HepG2 (cell line): ENCODE measurements at regions not wholly inside any gene's neighbourhood (a gene's known extent, or its start where the extent isn't known, plus 50 kb on each side); places are given as distances from the start of the nearest gene placed in this dataset.

Experiments
- ATAC-seq: fragments of 200-7000 bp; cut with Tn5 transposase; 3 replicates; pipeline ENCODE4 v1.9.1; 2020; ENCODE audit warnings: mild to moderate bottlenecking, moderate library complexity
- BruUV-seq: library from RNA; stranded (reverse); fragments of 400-500 nt; replicated peaks from 2 replicates; lab custom pipeline; 2021; lab: Mats Ljungman, UMichigan
- CTCF ChIA-PET: fragments of 300-600 bp; formaldehyde crosslinking; extraction: SDS; loops from one replicate; lab custom pipeline; 2021; ENCODE audit warnings: low total read pairs, inconsistent platforms, low intra/inter-chr PET ratio; lab: Yijun Ruan, JAX
- POLR2A ChIA-PET: fragments of 350-600 bp; sonication (Branson Sonifier 250); formaldehyde crosslinking; loops from one replicate; lab custom pipeline; 2020; ENCODE audit warnings: antibody characterized with exemption, inconsistent platforms; lab: Yijun Ruan, JAX
- DNase-seq: peaks from one replicate; pipeline ENCODE4 v3.0.0-alpha.2; 2015; ENCODE audit warnings: low spot score
- FAIRE-seq: peaks from 3 replicates; lab custom pipeline; 2011; peaks lifted over from hg19 to GRCh38; lab: Jason Lieb, UNC
- H2AFZ ChIP-seq: one replicate; pipeline ENCODE4 v1.6.1; 2011; ENCODE audit warnings: low read length, inconsistent platforms
- H3K27ac ChIP-seq: fragments of 300-600 bp; 3 replicates; pipeline ENCODE4 v1.8.0; 2011; ENCODE audit warnings: mixed run types, mild to moderate bottlenecking, mixed read lengths, low read length, inconsistent platforms; ENCODE audit not compliant: insufficient read depth; ENCODE audit errors: extremely low read length
- H3K27me3 ChIP-seq, 2 experiments: fragments of 200-600 bp in 1 of 2; 2 replicates in 1 of 2; 3 replicates in 1 of 2; pipeline versions ENCODE4 v1.6.0 to v1.8.0; 2011; ENCODE audit warnings: low read length in 2 of 2, mild to moderate bottlenecking in 2 of 2, moderate library complexity in 2 of 2, inconsistent platforms in 1 of 2; ENCODE audit not compliant: insufficient read depth in 2 of 2, control insufficient read depth in 1 of 2
- H3K36me3 ChIP-seq, 2 experiments: fragments of 200-600 bp in 1 of 2; replicated peaks in 1 of 2; 2 replicates in 1 of 2; 3 replicates in 1 of 2; pipeline versions ENCODE4 v1.5.1 to v1.8.0; 2011; ENCODE audit warnings: low read length in 2 of 2, inconsistent platforms in 1 of 2; ENCODE audit not compliant: insufficient read depth in 2 of 2, control insufficient read depth in 1 of 2
- H3K4me1 ChIP-seq: 2 replicates; pipeline ENCODE4 v1.5.1; 2012; ENCODE audit warnings: low read length, inconsistent platforms; ENCODE audit not compliant: insufficient read depth
- H3K4me2 ChIP-seq: 2 replicates; pipeline ENCODE4 v1.6.0; 2011; ENCODE audit warnings: low read depth, low read length, inconsistent platforms
- H3K4me3 ChIP-seq, 3 experiments: fragments of 200-600 bp in 1 of 3; sonication (generic), shearing (Covaris generic) in 1 of 3; replicated peaks in 1 of 3; 2 replicates each; pipeline ENCODE4 v1.5.1; 2011 to 2016; ENCODE audit warnings: low read length in 3 of 3, inconsistent platforms in 2 of 3, low read depth in 2 of 3, mild to moderate bottlenecking in 2 of 3, control low read depth in 1 of 3, mixed read lengths in 1 of 3; ENCODE audit not compliant: insufficient read depth in 1 of 3
- H3K79me2 ChIP-seq: one replicate; pipeline ENCODE4 v1.6.1; 2011; ENCODE audit warnings: low read length, inconsistent platforms; ENCODE audit not compliant: insufficient read depth
- H3K9ac ChIP-seq: 2 replicates; pipeline ENCODE4 v1.6.0; 2011; ENCODE audit warnings: mild to moderate bottlenecking, low read depth, low read length, inconsistent platforms; ENCODE audit not compliant: insufficient read depth
- H3K9me3 ChIP-seq: 2 replicates; pipeline ENCODE4 v1.5.1; 2012; ENCODE audit warnings: mild to moderate bottlenecking, low read length
- H4K20me1 ChIP-seq: 2 replicates; pipeline ENCODE4 v1.6.0; 2011; ENCODE audit warnings: inconsistent platforms, mild to moderate bottlenecking, low read length, moderate library complexity; ENCODE audit not compliant: insufficient read depth
- EZH2 ChIP-seq: conservative IDR thresholded peaks from 2 replicates; pipeline ENCODE4 v1.6.1; 2012; ENCODE audit warnings: mild to moderate bottlenecking, low read depth, low read length, moderate library complexity
- KLF9 ChIP-seq: IDR thresholded peaks from 2 replicates; pipeline ENCODE4 v1.6.1; 2016; ENCODE audit warnings: low read depth
- MATR3 ChIP-seq: sonication (generic); formaldehyde crosslinking; IDR thresholded peaks from 2 replicates; pipeline ENCODE4 v1.4.0; 2020; ENCODE audit warnings: missing genetic modification reagents
- POGZ ChIP-seq: sonication (generic); formaldehyde crosslinking; IDR thresholded peaks from 2 replicates; pipeline ENCODE4 v1.4.0; 2020; ENCODE audit warnings: mild to moderate bottlenecking, missing genetic modification reagents
- ZBTB3 ChIP-seq: sonication (generic); formaldehyde crosslinking; IDR thresholded peaks from 2 replicates; pipeline ENCODE4 v1.4.0; 2020; ENCODE audit warnings: low read depth, mild to moderate bottlenecking, moderate library complexity, missing genetic modification reagents, borderline replicate concordance
- ZNF468 ChIP-seq: sonication (generic); formaldehyde crosslinking; IDR thresholded peaks from 2 replicates; pipeline ENCODE4 v1.8.0; 2022; ENCODE audit warnings: mild to moderate bottlenecking, moderate library complexity, missing genetic modification reagents
- ZSCAN20 ChIP-seq: sonication (generic); formaldehyde crosslinking; IDR thresholded peaks from 2 replicates; pipeline ENCODE4 v1.4.0; 2020; ENCODE audit warnings: missing genetic modification reagents, mild to moderate bottlenecking, borderline replicate concordance
- ZSCAN22 ChIP-seq: sonication (generic); formaldehyde crosslinking; IDR thresholded peaks from 2 replicates; pipeline ENCODE4 v1.4.0; 2020; ENCODE audit warnings: mild to moderate bottlenecking, missing genetic modification reagents
- WGBS: methylation state at CpG from one replicate; pipeline ENCODE4 v1.1.6; 2017; ENCODE audit warnings: low lambda C conversion rate; 5-methylcytosine and 5-hydroxymethylcytosine counted together
- in situ Hi-C: cut with HindIII; loops from 2 replicates; pipeline ENCODE4 v1.10.0; 2017; ENCODE audit warnings: low pct_unique_long_range_greater_than_20kb; ENCODE audit not compliant: extremely low pct_ligation_motif_present
- intact Hi-C: fragments of 100-400 bp; cut with micrococcal nuclease; formaldehyde crosslinking; loops from one replicate; pipeline ENCODE4 v1.10.0; 2022; ENCODE audit not compliant: unreplicated experiment
- TF ChIP-seq, protein P1 (sequence below): sonication (generic); formaldehyde crosslinking; IDR thresholded peaks from 2 replicates; pipeline ENCODE4 v1.4.0; 2020; ENCODE audit warnings: missing genetic modification reagents
- TF ChIP-seq, protein P2 (sequence below): IDR thresholded peaks from 2 replicates; pipeline ENCODE4 v1.6.1; 2012; ENCODE audit warnings: low read length, improper control_type of control experiment
- TF ChIP-seq, protein P3 (sequence below): sonication (generic); formaldehyde crosslinking; IDR thresholded peaks from 2 replicates; pipeline ENCODE4 v1.4.0; 2020; ENCODE audit warnings: missing genetic modification reagents
- TF ChIP-seq, protein P4 (sequence below): sonication (generic); formaldehyde crosslinking; IDR thresholded peaks from 2 replicates; pipeline ENCODE4 v1.5.1; 2020; ENCODE audit warnings: mild to moderate bottlenecking, missing genetic modification reagents, borderline replicate concordance

DNA sequence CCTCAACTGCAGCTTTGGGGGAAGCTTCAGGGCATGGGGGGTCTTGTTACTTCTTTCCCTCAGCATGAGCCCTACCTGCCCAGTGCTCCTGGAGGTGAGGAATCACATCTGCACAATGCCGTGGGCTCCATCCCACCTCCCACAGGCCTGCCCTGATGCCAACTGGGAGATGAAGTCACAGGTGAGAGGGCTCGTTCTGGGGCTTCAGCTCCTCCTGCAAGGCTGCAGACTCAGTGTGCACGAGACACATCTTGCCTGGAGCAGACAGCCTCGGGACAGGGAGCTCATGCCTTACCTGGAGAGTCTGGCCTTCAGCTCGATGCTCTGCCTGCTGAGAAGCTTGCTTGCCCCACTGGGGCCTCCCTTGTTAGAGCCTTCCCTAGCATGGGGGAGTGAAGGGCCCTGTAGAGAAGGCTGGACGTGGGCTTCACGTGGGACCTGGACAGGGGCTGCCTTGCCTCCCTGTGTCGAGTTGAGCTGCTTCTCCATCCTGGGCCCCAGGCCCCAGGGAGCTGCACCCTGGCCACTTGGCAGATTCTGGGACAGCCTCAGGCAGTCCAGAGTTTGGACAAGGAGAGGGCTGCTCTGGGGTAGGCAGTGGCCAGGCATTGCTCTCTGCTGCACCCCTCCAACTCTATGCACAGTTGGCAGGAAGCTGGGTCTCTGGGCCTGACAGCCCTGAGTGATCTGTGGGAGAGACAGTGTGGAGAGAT, 171.4 kb downstream of the KIF26A start:
- no peak for ATAC-seq

More for the DNA sequence above, 171.4 kb downstream of the KIF26A start:
- Histone ChIP-seq H3K4me3 (no peak overlapping the region), H3K9me3 (no peaks in the 10 kb centered on the region), H3K4me1 (no peaks in the 10 kb centered on the region), H3K9ac (no peak overlapping the region), H3K27me3 (peaks cover 2 to 18% of the 10 kb centered on the region in 2 experiments), H2AFZ (no peak overlapping the region), H3K4me2 (no peak overlapping the region), H3K79me2 (no peaks in the 10 kb centered on the region), H4K20me1 (no peaks in the 10 kb centered on the region), H3K27ac (no peak overlapping the region), H3K36me3 (no peaks in the 10 kb centered on the region)
- DNase-seq (no peak), FAIRE-seq (no peak)
- 0% methylated on average over 1 of the region's 8 CpGs for WGBS
- intact Hi-C loops, result no loop called here
- CTCF ChIA-PET, result no interaction called here
- POLR2A ChIA-PET, result no interaction called here
- in situ Hi-C loops, result no loop called here
- no TSS peak for BruUV-seq
- no peak for TF ChIP-seq KLF9 (CRISPR knock-in tag)
- no peak for TF ChIP-seq POGZ
- no peak for TF ChIP-seq ZSCAN22 (CRISPR knock-in tag)
- TF ChIP-seq ZSCAN20, result no peak
- TF ChIP-seq ZNF468 (CRISPR knock-in tag), result no peak
- TF ChIP-seq, protein P1, sequence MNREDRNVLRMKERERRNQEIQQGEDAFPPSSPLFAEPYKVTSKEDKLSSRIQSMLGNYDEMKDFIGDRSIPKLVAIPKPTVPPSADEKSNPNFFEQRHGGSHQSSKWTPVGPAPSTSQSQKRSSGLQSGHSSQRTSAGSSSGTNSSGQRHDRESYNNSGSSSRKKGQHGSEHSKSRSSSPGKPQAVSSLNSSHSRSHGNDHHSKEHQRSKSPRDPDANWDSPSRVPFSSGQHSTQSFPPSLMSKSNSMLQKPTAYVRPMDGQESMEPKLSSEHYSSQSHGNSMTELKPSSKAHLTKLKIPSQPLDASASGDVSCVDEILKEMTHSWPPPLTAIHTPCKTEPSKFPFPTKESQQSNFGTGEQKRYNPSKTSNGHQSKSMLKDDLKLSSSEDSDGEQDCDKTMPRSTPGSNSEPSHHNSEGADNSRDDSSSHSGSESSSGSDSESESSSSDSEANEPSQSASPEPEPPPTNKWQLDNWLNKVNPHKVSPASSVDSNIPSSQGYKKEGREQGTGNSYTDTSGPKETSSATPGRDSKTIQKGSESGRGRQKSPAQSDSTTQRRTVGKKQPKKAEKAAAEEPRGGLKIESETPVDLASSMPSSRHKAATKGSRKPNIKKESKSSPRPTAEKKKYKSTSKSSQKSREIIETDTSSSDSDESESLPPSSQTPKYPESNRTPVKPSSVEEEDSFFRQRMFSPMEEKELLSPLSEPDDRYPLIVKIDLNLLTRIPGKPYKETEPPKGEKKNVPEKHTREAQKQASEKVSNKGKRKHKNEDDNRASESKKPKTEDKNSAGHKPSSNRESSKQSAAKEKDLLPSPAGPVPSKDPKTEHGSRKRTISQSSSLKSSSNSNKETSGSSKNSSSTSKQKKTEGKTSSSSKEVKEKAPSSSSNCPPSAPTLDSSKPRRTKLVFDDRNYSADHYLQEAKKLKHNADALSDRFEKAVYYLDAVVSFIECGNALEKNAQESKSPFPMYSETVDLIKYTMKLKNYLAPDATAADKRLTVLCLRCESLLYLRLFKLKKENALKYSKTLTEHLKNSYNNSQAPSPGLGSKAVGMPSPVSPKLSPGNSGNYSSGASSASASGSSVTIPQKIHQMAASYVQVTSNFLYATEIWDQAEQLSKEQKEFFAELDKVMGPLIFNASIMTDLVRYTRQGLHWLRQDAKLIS (CRISPR knock-in tag), result no peak
- TF ChIP-seq ZBTB3 (CRISPR knock-in tag), result no peak
- TF ChIP-seq EZH2, result no peak
- TF ChIP-seq, protein P2, sequence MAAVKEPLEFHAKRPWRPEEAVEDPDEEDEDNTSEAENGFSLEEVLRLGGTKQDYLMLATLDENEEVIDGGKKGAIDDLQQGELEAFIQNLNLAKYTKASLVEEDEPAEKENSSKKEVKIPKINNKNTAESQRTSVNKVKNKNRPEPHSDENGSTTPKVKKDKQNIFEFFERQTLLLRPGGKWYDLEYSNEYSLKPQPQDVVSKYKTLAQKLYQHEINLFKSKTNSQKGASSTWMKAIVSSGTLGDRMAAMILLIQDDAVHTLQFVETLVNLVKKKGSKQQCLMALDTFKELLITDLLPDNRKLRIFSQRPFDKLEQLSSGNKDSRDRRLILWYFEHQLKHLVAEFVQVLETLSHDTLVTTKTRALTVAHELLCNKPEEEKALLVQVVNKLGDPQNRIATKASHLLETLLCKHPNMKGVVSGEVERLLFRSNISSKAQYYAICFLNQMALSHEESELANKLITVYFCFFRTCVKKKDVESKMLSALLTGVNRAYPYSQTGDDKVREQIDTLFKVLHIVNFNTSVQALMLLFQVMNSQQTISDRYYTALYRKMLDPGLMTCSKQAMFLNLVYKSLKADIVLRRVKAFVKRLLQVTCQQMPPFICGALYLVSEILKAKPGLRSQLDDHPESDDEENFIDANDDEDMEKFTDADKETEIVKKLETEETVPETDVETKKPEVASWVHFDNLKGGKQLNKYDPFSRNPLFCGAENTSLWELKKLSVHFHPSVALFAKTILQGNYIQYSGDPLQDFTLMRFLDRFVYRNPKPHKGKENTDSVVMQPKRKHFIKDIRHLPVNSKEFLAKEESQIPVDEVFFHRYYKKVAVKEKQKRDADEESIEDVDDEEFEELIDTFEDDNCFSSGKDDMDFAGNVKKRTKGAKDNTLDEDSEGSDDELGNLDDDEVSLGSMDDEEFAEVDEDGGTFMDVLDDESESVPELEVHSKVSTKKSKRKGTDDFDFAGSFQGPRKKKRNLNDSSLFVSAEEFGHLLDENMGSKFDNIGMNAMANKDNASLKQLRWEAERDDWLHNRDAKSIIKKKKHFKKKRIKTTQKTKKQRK, result no peak
- TF ChIP-seq, protein P3, sequence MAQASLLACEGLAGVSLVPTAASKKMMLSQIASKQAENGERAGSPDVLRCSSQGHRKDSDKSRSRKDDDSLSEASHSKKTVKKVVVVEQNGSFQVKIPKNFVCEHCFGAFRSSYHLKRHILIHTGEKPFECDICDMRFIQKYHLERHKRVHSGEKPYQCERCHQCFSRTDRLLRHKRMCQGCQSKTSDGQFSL (CRISPR knock-in tag), result no peak
- TF ChIP-seq, protein P4, sequence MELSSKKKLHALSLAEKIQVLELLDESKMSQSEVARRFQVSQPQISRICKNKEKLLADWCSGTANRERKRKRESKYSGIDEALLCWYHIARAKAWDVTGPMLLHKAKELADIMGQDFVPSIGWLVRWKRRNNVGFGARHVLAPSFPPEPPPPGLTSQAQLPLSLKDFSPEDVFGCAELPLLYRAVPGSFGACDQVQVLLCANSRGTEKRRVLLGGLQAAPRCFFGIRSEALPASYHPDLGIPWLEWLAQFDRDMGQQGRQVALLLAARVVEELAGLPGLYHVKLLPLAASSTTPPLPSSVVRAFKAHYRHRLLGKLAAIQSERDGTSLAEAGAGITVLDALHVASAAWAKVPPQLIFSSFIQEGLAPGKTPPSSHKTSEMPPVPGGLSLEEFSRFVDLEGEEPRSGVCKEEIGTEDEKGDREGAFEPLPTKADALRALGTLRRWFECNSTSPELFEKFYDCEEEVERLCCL (CRISPR knock-in tag), result no peak
- no peak for TF ChIP-seq MATR3 (CRISPR knock-in tag)
